ENCODE measurements at regions not wholly inside any gene's neighbourhood (a gene's known extent, or its start where the extent isn't known, plus 50 kb on each side); places are given as distances from the start of the nearest gene placed in this dataset.
A peak's percentile ranks its signal among the peaks of the same experiment; 100 is the strongest.

DNA sequence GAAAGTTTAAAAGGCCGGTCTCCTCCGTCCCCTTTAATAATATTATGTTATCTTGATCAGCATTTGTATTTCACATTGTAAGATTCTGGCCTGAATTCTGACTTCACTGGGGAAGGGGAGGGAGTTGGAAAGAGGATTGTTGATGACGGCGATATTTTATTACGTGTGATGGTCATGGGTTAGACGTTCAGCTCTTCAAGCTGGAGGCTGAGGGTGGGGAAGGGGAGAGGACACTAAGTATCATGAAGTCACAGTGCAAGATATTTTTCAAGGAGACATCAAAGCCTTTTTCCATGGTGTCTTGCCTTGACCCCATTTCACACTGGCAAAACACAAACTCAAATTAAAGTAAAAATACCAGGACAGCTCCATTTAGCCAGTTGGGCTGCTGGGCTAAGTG is 126.7 kb downstream of the WDR11 start:
- H3K36me3 Mint-ChIP-seq (ENCODE audit: low read depth), result no peaks in the 10 kb centered on the region
- CTCF ChIA-PET, result no interaction called here
- DNase-seq, result no peak

DNA sequence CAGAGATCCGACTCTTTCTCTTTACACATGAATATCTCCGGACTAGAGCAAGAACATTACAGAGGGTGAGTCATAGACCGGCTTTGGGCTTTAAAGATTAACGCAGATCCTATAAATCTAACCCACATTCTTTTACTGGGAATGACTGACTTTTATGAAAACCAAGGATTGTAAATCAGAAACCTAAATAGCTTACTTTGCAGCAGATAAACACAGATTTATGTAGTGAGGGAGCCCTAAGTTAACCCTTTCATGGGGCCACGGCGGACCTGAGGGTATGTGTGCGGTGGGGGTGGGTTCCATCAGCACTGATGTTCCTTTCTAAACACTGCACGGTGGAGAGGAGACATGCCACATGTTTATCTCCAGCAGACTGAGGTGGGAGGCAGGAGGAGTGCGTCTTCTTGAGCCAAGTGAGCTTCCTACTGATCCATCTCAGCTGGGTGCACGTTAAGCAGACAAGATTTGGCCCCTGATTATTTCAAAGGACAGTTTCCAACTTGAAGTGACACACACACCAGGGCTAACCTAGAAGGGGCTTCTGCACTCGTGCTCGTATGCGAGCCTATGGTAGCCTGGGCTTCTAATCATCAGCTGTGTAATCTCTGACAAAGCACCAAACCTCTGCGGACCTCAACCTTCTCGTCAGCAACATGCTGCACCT is 127.6 kb downstream of the WDR11 start:
- no peak for DNase-seq
- Mint-ChIP-seq H3K4me1 (ENCODE audit: low read depth) (peaks cover 5% of the 10 kb centered on the region), H3K27ac (no peak overlapping the region), H3K27me3 (ENCODE audit: low read depth) (peaks cover 60% of the 10 kb centered on the region), H3K9me3 (peaks cover 2% of the 10 kb centered on the region), H3K36me3 (ENCODE audit: low read depth) (no peaks in the 10 kb centered on the region), H3K4me3 (no peak overlapping the region)
- CTCF ChIA-PET, result no interaction called here
- intact Hi-C loops (cut with micrococcal nuclease), result no loop called here

More for the DNA sequence above, 126.7 kb downstream of the WDR11 start:
- intact Hi-C loops (cut with micrococcal nuclease), result no loop called here
- Mint-ChIP-seq H3K27ac (no peak overlapping the region), H3K27me3 (ENCODE audit: low read depth) (peaks cover 56% of the 10 kb centered on the region), H3K4me1 (ENCODE audit: low read depth) (peaks cover 5% of the 10 kb centered on the region), H3K9me3 (peaks cover 2% of the 10 kb centered on the region), H3K4me3 (no peak overlapping the region)

- DNase-seq, result peak; percentile 30
- CTCF ChIA-PET, result no interaction called here
Measured at GRCh38 chr10:120979435-120980278, 128.5 kb downstream of the WDR11 start.

DNA sequence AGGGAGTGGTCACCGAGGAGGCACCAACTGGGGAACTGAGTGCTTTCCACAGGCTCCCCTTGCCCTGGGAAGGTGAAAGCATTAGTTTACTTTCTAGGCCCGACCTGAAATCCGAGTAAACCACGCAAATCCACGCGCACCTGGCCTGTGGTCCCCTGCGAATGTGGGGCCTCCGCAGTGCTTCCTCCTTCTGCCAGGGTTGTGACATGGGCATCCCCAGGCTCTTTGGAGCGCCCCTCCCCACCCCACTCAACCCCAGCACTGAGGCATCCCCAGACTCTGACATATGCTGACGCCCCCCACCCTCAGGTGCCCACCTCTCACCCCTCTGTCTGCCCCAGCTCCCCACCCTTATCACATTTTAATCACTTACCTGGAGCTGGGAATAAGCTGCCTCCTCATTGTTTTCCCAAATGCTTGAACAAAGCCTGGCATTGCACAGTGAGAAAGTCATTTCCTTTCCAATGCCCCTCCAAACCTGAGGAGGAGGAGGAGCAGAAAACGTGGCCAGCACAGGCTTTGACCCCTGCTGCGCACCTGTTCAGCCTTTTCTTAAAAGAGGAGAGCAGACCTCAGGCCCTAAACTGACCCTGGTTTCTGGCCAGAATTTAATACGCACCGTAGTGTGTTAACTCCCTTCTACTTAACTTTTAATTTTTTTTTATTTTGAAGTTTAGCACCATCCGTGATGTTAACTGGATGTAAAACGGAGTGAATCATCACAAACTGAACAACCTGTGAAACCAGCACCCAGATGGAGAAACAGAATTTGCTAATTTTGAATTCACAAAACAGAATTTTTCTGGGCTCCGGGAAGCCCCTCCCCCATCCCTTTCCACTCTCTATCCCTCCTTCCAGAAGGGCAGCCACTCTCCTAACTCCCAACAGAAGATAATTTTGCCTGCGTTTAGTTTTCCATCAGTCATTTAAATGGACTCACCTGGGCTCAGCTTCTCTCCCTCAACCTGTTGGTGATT is 129.4 kb downstream of the WDR11 start:
- H3K9me3 Mint-ChIP-seq, result no peaks in the 10 kb centered on the region
- H3K27ac Mint-ChIP-seq, result no peak overlapping the region
- CTCF ChIA-PET, result interaction anchor here (0.7 kb wide), 1 partner anchor 23 kb away, joined by 3 read pairs; no protein-coding TSS in a partner anchor
- H3K4me1 Mint-ChIP-seq (ENCODE audit: low read depth), result peaks cover 5% of the 10 kb centered on the region
- no peak for DNase-seq
- no peaks in the 10 kb centered on the region for H3K36me3 Mint-ChIP-seq (ENCODE audit: low read depth)
- no peak overlapping the region for H3K4me3 Mint-ChIP-seq
- intact Hi-C loops (cut with micrococcal nuclease), result no loop called here
- H3K27me3 Mint-ChIP-seq (ENCODE audit: low read depth), result peaks cover 64% of the 10 kb centered on the region

More at GRCh38 chr10:120979435-120980278, 128.5 kb downstream of the WDR11 start:
- Mint-ChIP-seq H3K4me1 (ENCODE audit: low read depth) (peaks cover 5% of the 10 kb centered on the region), H3K27ac (no peak overlapping the region), H3K27me3 (ENCODE audit: low read depth) (peaks cover 63% of the 10 kb centered on the region), H3K9me3 (peaks cover 2% of the 10 kb centered on the region), H3K4me3 (no peak overlapping the region), H3K36me3 (ENCODE audit: low read depth) (no peaks in the 10 kb centered on the region)
- intact Hi-C loops (cut with micrococcal nuclease), result no loop called here

- intact Hi-C loops (cut with micrococcal nuclease), result no loop called here
- Mint-ChIP-seq H3K27me3 (ENCODE audit: low read depth) (peaks cover 55% of the 10 kb centered on the region), H3K36me3 (ENCODE audit: low read depth) (no peaks in the 10 kb centered on the region), H3K9me3 (no peaks in the 10 kb centered on the region), H3K4me1 (ENCODE audit: low read depth) (peaks cover 5% of the 10 kb centered on the region), H3K4me3 (no peak overlapping the region), H3K27ac (no peak overlapping the region)
- DNase-seq, result no peak
- CTCF ChIA-PET, result no interaction called here
Measured at GRCh38 chr10:120981601-120982391, 130.6 kb downstream of the WDR11 start.

DNA sequence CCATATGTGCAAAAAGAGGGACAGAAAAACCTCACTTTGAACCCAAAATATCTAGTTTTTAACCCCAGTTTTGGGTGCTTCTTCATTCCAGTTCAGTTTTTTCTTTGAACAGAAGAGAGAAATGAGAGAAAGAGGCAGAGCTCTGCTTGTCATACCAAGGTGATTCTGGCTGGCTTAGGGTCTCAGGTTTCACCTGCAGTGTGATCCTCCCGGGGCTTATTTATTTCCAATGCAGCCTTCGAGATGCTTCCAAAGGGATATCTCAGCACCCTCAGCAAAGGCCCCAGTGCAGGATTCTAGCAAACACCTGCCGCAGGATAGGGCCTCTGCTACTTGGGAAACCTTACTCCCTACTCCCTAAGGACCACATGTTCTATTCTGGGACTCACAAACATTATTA is 131.3 kb downstream of the WDR11 start:
- no peak for DNase-seq
- intact Hi-C loops (cut with micrococcal nuclease), result no loop called here
- Mint-ChIP-seq H3K27ac (no peak overlapping the region), H3K9me3 (no peaks in the 10 kb centered on the region), H3K36me3 (ENCODE audit: low read depth) (no peaks in the 10 kb centered on the region), H3K27me3 (ENCODE audit: low read depth) (peaks cover 52% of the 10 kb centered on the region), H3K4me1 (ENCODE audit: low read depth) (peaks cover 5% of the 10 kb centered on the region), H3K4me3 (no peak overlapping the region)
- CTCF ChIA-PET, result no interaction called here

DNA sequence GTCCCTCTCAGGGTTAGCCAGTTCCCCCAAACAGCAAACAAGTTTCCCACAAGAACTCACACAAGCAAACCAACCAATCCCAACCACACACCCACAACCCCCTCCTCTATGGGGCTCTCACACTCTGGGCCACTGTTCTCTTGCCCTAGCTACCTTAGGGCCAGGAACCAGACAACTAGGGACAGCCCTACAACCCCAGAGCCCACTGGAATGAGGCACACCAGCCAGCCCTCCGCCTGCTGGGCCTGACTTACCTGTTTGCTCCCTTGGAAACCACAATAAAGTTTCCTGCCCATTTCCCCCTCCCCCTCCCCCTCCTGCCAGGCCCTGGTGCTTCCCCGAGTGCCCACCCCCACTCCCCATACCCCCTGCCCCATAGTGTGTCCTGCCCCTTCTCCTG is 132.6 kb downstream of the WDR11 start:
- Mint-ChIP-seq H3K4me3 (no peak overlapping the region), H3K27me3 (ENCODE audit: low read depth) (peaks cover 42% of the 10 kb centered on the region), H3K4me1 (ENCODE audit: low read depth) (peaks cover 5% of the 10 kb centered on the region), H3K9me3 (no peaks in the 10 kb centered on the region), H3K27ac (no peak overlapping the region), H3K36me3 (ENCODE audit: low read depth) (no peaks in the 10 kb centered on the region)
- CTCF ChIA-PET, result no interaction called here
- no peak for DNase-seq
- intact Hi-C loops (cut with micrococcal nuclease), result no loop called here

GRCh38 chr10:120984221-120984620 is 133.1 kb downstream of the WDR11 start:
- DNase-seq, result no peak
- intact Hi-C loops (cut with micrococcal nuclease), result no loop called here
- Mint-ChIP-seq H3K27me3 (ENCODE audit: low read depth) (peaks cover 37% of the 10 kb centered on the region), H3K27ac (no peak overlapping the region), H3K36me3 (ENCODE audit: low read depth) (no peaks in the 10 kb centered on the region), H3K4me1 (ENCODE audit: low read depth) (peaks cover 3% of the 10 kb centered on the region), H3K4me3 (no peak overlapping the region), H3K9me3 (no peaks in the 10 kb centered on the region)
- CTCF ChIA-PET, result no interaction called here

GRCh38 chr10:120987359-120987758 is 136.2 kb downstream of the WDR11 start:
- Mint-ChIP-seq H3K4me1 (ENCODE audit: low read depth) (no peaks in the 10 kb centered on the region), H3K4me3 (no peak overlapping the region), H3K27me3 (ENCODE audit: low read depth) (peaks cover 17% of the 10 kb centered on the region), H3K27ac (no peak overlapping the region), H3K9me3 (peaks cover 3% of the 10 kb centered on the region), H3K36me3 (ENCODE audit: low read depth) (no peaks in the 10 kb centered on the region)
- no peak for DNase-seq
- CTCF ChIA-PET, result no interaction called here
- intact Hi-C loops (cut with micrococcal nuclease), result no loop called here

DNA sequence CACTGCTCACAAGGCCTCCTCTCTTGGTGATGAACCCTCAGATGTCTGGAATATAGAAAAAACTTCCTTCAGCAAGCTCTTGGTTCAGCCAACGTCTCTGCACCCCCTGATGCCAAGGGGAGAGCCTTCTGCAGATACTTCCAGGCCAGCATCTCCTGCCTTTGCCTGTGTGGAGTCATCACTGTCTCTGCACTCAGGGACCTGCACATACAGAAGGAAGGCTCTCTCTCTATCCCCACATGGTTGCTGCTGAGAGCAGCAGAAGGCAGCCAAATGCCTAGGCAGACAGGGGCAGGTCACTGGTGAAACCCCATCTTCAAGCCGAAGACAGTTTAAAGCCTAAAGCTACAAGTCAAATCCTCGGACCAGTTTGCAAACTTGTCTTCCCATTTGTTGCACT is 137.6 kb downstream of the WDR11 start:
- Mint-ChIP-seq H3K27me3 (ENCODE audit: low read depth) (peaks cover 11% of the 10 kb centered on the region), H3K4me3 (no peak overlapping the region), H3K9me3 (peaks cover 7% of the 10 kb centered on the region), H3K4me1 (ENCODE audit: low read depth) (no peaks in the 10 kb centered on the region), H3K36me3 (ENCODE audit: low read depth) (no peaks in the 10 kb centered on the region), H3K27ac (no peak overlapping the region)
- DNase-seq, result no peak
- intact Hi-C loops (cut with micrococcal nuclease), result no loop called here
- CTCF ChIA-PET, result interaction anchor here (0.6 kb wide), 1 partner anchor 201 kb away, joined by 3 read pairs; no protein-coding TSS in a partner anchor

GRCh38 chr10:120989279-120989678 is 138.1 kb downstream of the WDR11 start:
- Mint-ChIP-seq H3K27me3 (ENCODE audit: low read depth) (peaks cover 7% of the 10 kb centered on the region), H3K4me3 (no peak overlapping the region), H3K4me1 (ENCODE audit: low read depth) (no peaks in the 10 kb centered on the region), H3K9me3 (peaks cover 8% of the 10 kb centered on the region), H3K36me3 (ENCODE audit: low read depth) (no peaks in the 10 kb centered on the region), H3K27ac (no peak overlapping the region)
- CTCF ChIA-PET, result interaction anchor here (0.6 kb wide), 1 partner anchor 200 kb away, joined by 3 read pairs; no protein-coding TSS in a partner anchor
- intact Hi-C loops (cut with micrococcal nuclease), result no loop called here
- no peak for DNase-seq

Measured in activated naive CD4-positive, alpha-beta T cell treated with anti-CD3 and anti-CD28 coated beads for 36 hours (primary cell).